ENCODE measurements at regions not wholly inside any gene's neighbourhood (a gene's known extent, or its start where the extent isn't known, plus 50 kb on each side); places are given as distances from the start of the nearest gene placed in this dataset.
"Not testable (repeated sequence)": the region's sequence is repeated elsewhere in the genome, so short reads cannot be mapped to it uniquely, and the experiment has no call there.

GRCh38 chr14:41476526-41476925 lies 130.2 kb upstream of the LRFN5 start:
- no peak for DNase-seq (ENCODE audit: extremely low spot score)
- WGBS = 67% methylated on average over 1 of the region's 1 CpG
- no peaks in the 10 kb centered on the region for H3K36me3 ChIP-seq (ENCODE audit: insufficient read depth)
- H3K4me1 ChIP-seq (ENCODE audit: insufficient read depth) = no peaks in the 10 kb centered on the region
- no peak overlapping the region for H3K27ac ChIP-seq (ENCODE audit: low read depth)
- H3K4me3 ChIP-seq (ENCODE audit: low read depth, low read length) = no peak overlapping the region

GRCh38 chr14:41461380-41461779 lies 145.3 kb upstream of the LRFN5 start:
- Histone ChIP-seq H3K36me3 (ENCODE audit: insufficient read depth) (no peaks in the 10 kb centered on the region), H3K4me1 (ENCODE audit: insufficient read depth) (no peaks in the 10 kb centered on the region), H3K4me3 (ENCODE audit: low read depth, low read length) (no peak overlapping the region), H3K27ac (ENCODE audit: low read depth) (no peak overlapping the region)
- DNase-seq (ENCODE audit: extremely low spot score) = no peak

- 70% methylated on average over 1 of the region's 1 CpG for WGBS
- Histone ChIP-seq H3K36me3 (ENCODE audit: insufficient read depth) (no peaks in the 10 kb centered on the region), H3K4me1 (ENCODE audit: insufficient read depth) (no peaks in the 10 kb centered on the region), H3K4me3 (ENCODE audit: low read depth, low read length) (no peak overlapping the region), H3K27ac (ENCODE audit: low read depth) (no peak overlapping the region)
- DNase-seq (ENCODE audit: extremely low spot score) = no peak
Measured at GRCh38 chr14:41457393-41457792, 149.3 kb upstream of the LRFN5 start.

GRCh38 chr14:41449066-41449465 lies 157.6 kb upstream of the LRFN5 start:
- no peak for DNase-seq (ENCODE audit: extremely low spot score)
- Histone ChIP-seq H3K36me3 (ENCODE audit: insufficient read depth) (no peaks in the 10 kb centered on the region), H3K4me1 (ENCODE audit: insufficient read depth) (no peaks in the 10 kb centered on the region), H3K27ac (ENCODE audit: low read depth) (no peak overlapping the region), H3K4me3 (ENCODE audit: low read depth, low read length) (no peak overlapping the region)
- WGBS = 44% methylated on average over 3 of the region's 3 CpGs

- H3K4me3 ChIP-seq (ENCODE audit: low read depth, low read length) = no peak overlapping the region
- DNase-seq (ENCODE audit: extremely low spot score) = no peak
- H3K36me3 ChIP-seq (ENCODE audit: insufficient read depth) = no peaks in the 10 kb centered on the region
- H3K4me1 ChIP-seq (ENCODE audit: insufficient read depth) = no peaks in the 10 kb centered on the region
- H3K27ac ChIP-seq (ENCODE audit: low read depth) = no peak overlapping the region
- 60% methylated on average over 2 of the region's 2 CpGs for WGBS
Measured at GRCh38 chr14:41446008-41446407, 160.7 kb upstream of the LRFN5 start.

GRCh38 chr14:41423503-41423902 lies 183.2 kb upstream of the LRFN5 start:
- no peak overlapping the region for H3K27ac ChIP-seq (ENCODE audit: low read depth)
- 84% methylated on average over 3 of the region's 3 CpGs for WGBS
- no peak for DNase-seq (ENCODE audit: extremely low spot score)
- no peaks in the 10 kb centered on the region for H3K36me3 ChIP-seq (ENCODE audit: insufficient read depth)
- no peaks in the 10 kb centered on the region for H3K4me1 ChIP-seq (ENCODE audit: insufficient read depth)
- H3K4me3 ChIP-seq (ENCODE audit: low read depth, low read length) = no peak overlapping the region

- H3K4me3 ChIP-seq (ENCODE audit: low read depth, low read length); H3K27ac ChIP-seq (ENCODE audit: low read depth); DNase-seq (ENCODE audit: extremely low spot score); H3K36me3 ChIP-seq (ENCODE audit: insufficient read depth); H3K4me1 ChIP-seq (ENCODE audit: insufficient read depth): not testable (repeated sequence)
- WGBS = 98% methylated on average over 6 of the region's 6 CpGs
Measured at GRCh38 chr14:41421308-41421707, 185.4 kb upstream of the LRFN5 start.

GRCh38 chr14:41419709-41420108 lies 187.0 kb upstream of the LRFN5 start:
- 89% methylated on average over 4 of the region's 4 CpGs for WGBS
- no peaks in the 10 kb centered on the region for H3K4me1 ChIP-seq (ENCODE audit: insufficient read depth)
- H3K4me3 ChIP-seq (ENCODE audit: low read depth, low read length) = no peak overlapping the region
- no peak overlapping the region for H3K27ac ChIP-seq (ENCODE audit: low read depth)
- DNase-seq (ENCODE audit: extremely low spot score) = no peak
- no peaks in the 10 kb centered on the region for H3K36me3 ChIP-seq (ENCODE audit: insufficient read depth)

GRCh38 chr14:41418851-41419250 lies 187.8 kb upstream of the LRFN5 start:
- no peaks in the 10 kb centered on the region for H3K36me3 ChIP-seq (ENCODE audit: insufficient read depth)
- no peak overlapping the region for H3K27ac ChIP-seq (ENCODE audit: low read depth)
- DNase-seq (ENCODE audit: extremely low spot score) = no peak
- 76% methylated on average over 5 of the region's 5 CpGs for WGBS
- H3K4me3 ChIP-seq (ENCODE audit: low read depth, low read length) = no peak overlapping the region
- H3K4me1 ChIP-seq (ENCODE audit: insufficient read depth) = no peaks in the 10 kb centered on the region

- Histone ChIP-seq H3K4me3 (ENCODE audit: low read depth, low read length) (no peak overlapping the region), H3K4me1 (ENCODE audit: insufficient read depth) (no peaks in the 10 kb centered on the region), H3K27ac (ENCODE audit: low read depth) (no peak overlapping the region), H3K36me3 (ENCODE audit: insufficient read depth) (no peaks in the 10 kb centered on the region)
- no peak for DNase-seq (ENCODE audit: extremely low spot score)
Measured at GRCh38 chr14:41409806-41410205, 196.9 kb upstream of the LRFN5 start.

GRCh38 chr14:41404126-41404525 lies 202.6 kb upstream of the LRFN5 start:
- H3K4me3 ChIP-seq (ENCODE audit: low read depth, low read length) = no peak overlapping the region
- no peak overlapping the region for H3K27ac ChIP-seq (ENCODE audit: low read depth)
- no peak for DNase-seq (ENCODE audit: extremely low spot score)
- no peaks in the 10 kb centered on the region for H3K36me3 ChIP-seq (ENCODE audit: insufficient read depth)
- H3K4me1 ChIP-seq (ENCODE audit: insufficient read depth) = no peaks in the 10 kb centered on the region

GRCh38 chr14:41403360-41403759 lies 203.3 kb upstream of the LRFN5 start:
- Histone ChIP-seq H3K36me3 (ENCODE audit: insufficient read depth) (no peaks in the 10 kb centered on the region), H3K27ac (ENCODE audit: low read depth) (no peak overlapping the region), H3K4me1 (ENCODE audit: insufficient read depth) (no peaks in the 10 kb centered on the region), H3K4me3 (ENCODE audit: low read depth, low read length) (no peak overlapping the region)
- no peak for DNase-seq (ENCODE audit: extremely low spot score)

GRCh38 chr14:41397926-41398325 lies 208.8 kb upstream of the LRFN5 start:
- DNase-seq (ENCODE audit: extremely low spot score) = no peak
- H3K4me1 ChIP-seq (ENCODE audit: insufficient read depth) = no peaks in the 10 kb centered on the region
- no peak overlapping the region for H3K27ac ChIP-seq (ENCODE audit: low read depth)
- H3K4me3 ChIP-seq (ENCODE audit: low read depth, low read length) = no peak overlapping the region
- H3K36me3 ChIP-seq (ENCODE audit: insufficient read depth) = no peaks in the 10 kb centered on the region

GRCh38 chr14:41393512-41393911 lies 213.2 kb upstream of the LRFN5 start:
- Histone ChIP-seq H3K4me1 (ENCODE audit: insufficient read depth) (no peaks in the 10 kb centered on the region), H3K27ac (ENCODE audit: low read depth) (no peak overlapping the region), H3K36me3 (ENCODE audit: insufficient read depth) (no peaks in the 10 kb centered on the region), H3K4me3 (ENCODE audit: low read depth, low read length) (no peak overlapping the region)
- no peak for DNase-seq (ENCODE audit: extremely low spot score)
- 79% methylated on average over 6 of the region's 6 CpGs for WGBS

GRCh38 chr14:41392226-41392625 lies 214.4 kb upstream of the LRFN5 start:
- Histone ChIP-seq H3K27ac (ENCODE audit: low read depth) (no peak overlapping the region), H3K36me3 (ENCODE audit: insufficient read depth) (no peaks in the 10 kb centered on the region), H3K4me1 (ENCODE audit: insufficient read depth) (no peaks in the 10 kb centered on the region), H3K4me3 (ENCODE audit: low read depth, low read length) (no peak overlapping the region)
- DNase-seq (ENCODE audit: extremely low spot score) = no peak
- 84% methylated on average over 6 of the region's 6 CpGs for WGBS
